ENCODE measurements at regions not wholly inside any gene's neighbourhood (a gene's known extent, or its start where the extent isn't known, plus 50 kb on each side); places are given as distances from the start of the nearest gene placed in this dataset.

DNA sequence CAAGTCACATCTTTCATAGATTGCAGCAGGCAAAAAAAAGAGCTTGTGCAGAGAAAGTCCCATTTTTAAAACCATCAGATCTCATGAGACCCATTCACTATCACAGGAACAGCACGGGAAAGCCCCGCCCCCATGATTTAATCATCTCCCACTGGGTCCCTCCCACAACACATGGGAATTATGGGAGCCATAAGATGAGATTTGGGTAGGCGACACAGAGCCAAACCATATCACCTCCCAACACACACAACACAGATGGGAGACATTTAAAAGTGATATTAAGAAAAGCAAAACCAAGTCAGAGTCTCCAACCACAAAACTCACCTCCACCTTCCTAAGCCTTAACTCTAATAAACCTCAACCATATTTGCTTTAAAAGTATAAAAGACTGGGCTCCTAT, 61.5 kb upstream of the TIAM1 start:
- DNase-seq (ENCODE audit: extremely low spot score), result no peak
- POLR2A ChIA-PET, result no interaction called here
- CTCF ChIA-PET, result interaction anchor here (0.7 kb wide), 1 partner anchor 45 kb away, joined by 3 read pairs; no protein-coding TSS in a partner anchor
- no peak for TF ChIP-seq ELF4 (IDR thresholded peaks at IDR 0.05)
- no peak for TF ChIP-seq HDGF (IDR thresholded peaks at IDR 0.05; ENCODE audit: borderline replicate concordance)
- no peak for TF ChIP-seq ZNF384 (IDR thresholded peaks at IDR 0.05)
- TF ChIP-seq LEF1 (IDR thresholded peaks at IDR 0.05; ENCODE audit: borderline replicate concordance), result no peak
- TF ChIP-seq FOXM1 (IDR thresholded peaks at IDR 0.05; ENCODE audit: borderline replicate concordance), result no peak
- no peak for TF ChIP-seq SUZ12 (IDR thresholded peaks at IDR 0.05)
- no peak for TF ChIP-seq FOXA1 (IDR thresholded peaks at IDR 0.05)
- no peak for TF ChIP-seq SP1 (IDR thresholded peaks at IDR 0.05)
- TF ChIP-seq NFRKB (IDR thresholded peaks at IDR 0.05), result no peak
- no peak for TF ChIP-seq FOXK2 (IDR thresholded peaks at IDR 0.05)
- no peak for TF ChIP-seq TARDBP (IDR thresholded peaks at IDR 0.05)
- TF ChIP-seq PKNOX1 (IDR thresholded peaks at IDR 0.05), result no peak

DNA sequence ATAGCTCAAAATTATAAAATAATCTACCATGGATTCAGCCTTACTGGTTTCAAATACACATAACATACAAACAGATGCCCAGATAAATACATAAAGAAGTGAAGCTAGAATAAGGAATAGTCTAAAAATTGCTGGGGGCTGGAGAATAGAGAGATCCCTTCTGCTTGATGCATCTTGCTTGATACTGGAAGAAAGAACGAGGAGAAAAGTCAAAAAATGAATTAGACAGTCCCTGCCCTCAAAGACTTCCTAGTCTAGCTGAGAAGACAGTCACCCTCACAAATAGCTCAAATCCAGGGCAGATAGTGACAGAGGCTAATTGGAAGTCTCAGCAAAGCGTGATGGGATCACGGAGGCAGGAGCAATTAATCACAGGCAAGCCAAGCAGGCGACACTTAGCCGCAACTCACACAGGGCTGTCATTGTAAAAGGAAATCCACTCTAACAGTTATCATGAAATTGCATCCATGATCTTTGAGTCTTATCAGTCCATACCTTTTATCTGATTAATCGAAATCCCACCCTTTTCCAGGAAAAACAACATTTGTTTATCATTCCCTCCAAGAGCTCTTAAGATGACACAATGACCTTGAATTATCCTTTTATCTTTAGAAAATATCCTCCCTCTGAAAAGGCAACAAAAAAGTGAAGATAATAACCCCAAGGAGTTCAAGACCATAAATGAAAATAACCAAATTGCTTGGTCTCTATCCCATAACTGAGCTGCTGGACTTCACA, 59.7 kb upstream of the TIAM1 start:
- CTCF ChIA-PET, result no interaction called here
- TF ChIP-seq PKNOX1 (IDR thresholded peaks at IDR 0.05) (peak; percentile 93), FOXK2 (IDR thresholded peaks at IDR 0.05) (no peak), ARNT (IDR thresholded peaks at IDR 0.05) (peak; percentile 42; the same call in 1 of the 2 replicates)
- DNase-seq (ENCODE audit: extremely low spot score), result peak; percentile 54
- POLR2A ChIA-PET, result interaction anchor here (1.1 to 1.6 kb wide), 2 partner anchors 22 to 155 kb away, joined by 3 to 4 read pairs; no protein-coding TSS in a partner anchor

- ChIA-PET POLR2A (interaction anchor here (0.8 kb wide), 1 partner anchor 160 kb away, joined by 3 read pairs; no protein-coding TSS in a partner anchor), CTCF (interaction anchor here (1.9 kb wide), 1 partner anchor 59 kb away, joined by 6 read pairs; no protein-coding TSS in a partner anchor)
- no peak for DNase-seq (ENCODE audit: extremely low spot score)
- TF ChIP-seq L3MBTL2 (conservative IDR thresholded peaks at IDR 0.05), result no peak
- TF ChIP-seq FOXA1 (IDR thresholded peaks at IDR 0.05), result no peak
- TF ChIP-seq FOXM1 (IDR thresholded peaks at IDR 0.05; ENCODE audit: borderline replicate concordance), result no peak
- no peak for TF ChIP-seq CTBP1 (IDR thresholded peaks at IDR 0.05; ENCODE audit: borderline replicate concordance)
- TF ChIP-seq BHLHE40 (IDR thresholded peaks at IDR 0.05; ENCODE audit: borderline replicate concordance), result no peak
- TF ChIP-seq HDGF (IDR thresholded peaks at IDR 0.05; ENCODE audit: borderline replicate concordance), result no peak
- no peak for TF ChIP-seq NFRKB (IDR thresholded peaks at IDR 0.05)
- TF ChIP-seq LEF1 (IDR thresholded peaks at IDR 0.05; ENCODE audit: borderline replicate concordance), result no peak
- TF ChIP-seq ELF4 (IDR thresholded peaks at IDR 0.05), result no peak
- TF ChIP-seq FOXK2 (IDR thresholded peaks at IDR 0.05), result no peak
- no peak for TF ChIP-seq TARDBP (IDR thresholded peaks at IDR 0.05)
- TF ChIP-seq SP1 (IDR thresholded peaks at IDR 0.05), result no peak
- TF ChIP-seq ZNF384 (IDR thresholded peaks at IDR 0.05), result no peak
- no peak for TF ChIP-seq SUZ12 (IDR thresholded peaks at IDR 0.05)
- TF ChIP-seq PKNOX1 (IDR thresholded peaks at IDR 0.05), result no peak
- TF ChIP-seq ARNT (IDR thresholded peaks at IDR 0.05), result no peak
Measured at GRCh38 chr21:31399591-31399990, 55.5 kb upstream of the TIAM1 start.

DNA sequence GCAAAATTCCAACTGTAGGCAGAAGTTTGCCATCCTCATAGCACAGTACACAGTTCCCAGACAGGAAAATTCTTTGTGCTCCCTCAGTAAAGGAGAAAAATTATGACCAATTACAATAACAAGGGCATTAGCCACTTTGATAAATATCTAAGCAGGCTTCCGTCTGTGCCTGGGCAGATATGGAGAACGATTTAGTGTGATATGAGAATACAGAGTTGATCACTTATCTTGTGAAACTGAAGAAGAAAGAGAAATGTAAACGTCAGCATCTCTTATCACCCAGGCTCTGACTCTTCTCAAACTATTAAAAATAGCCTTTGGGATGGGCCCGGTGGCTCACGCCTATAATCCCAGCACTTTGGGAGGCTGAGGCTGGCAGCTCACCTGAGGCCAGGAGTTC, 54.5 kb upstream of the TIAM1 start:
- TF ChIP-seq PKNOX1 (IDR thresholded peaks at IDR 0.05) (no peak), HDGF (IDR thresholded peaks at IDR 0.05; ENCODE audit: borderline replicate concordance) (no peak), L3MBTL2 (conservative IDR thresholded peaks at IDR 0.05) (no peak), LEF1 (IDR thresholded peaks at IDR 0.05; ENCODE audit: borderline replicate concordance) (no peak), FOXM1 (IDR thresholded peaks at IDR 0.05; ENCODE audit: borderline replicate concordance) (no peak), CTBP1 (IDR thresholded peaks at IDR 0.05; ENCODE audit: borderline replicate concordance) (no peak), ELF4 (IDR thresholded peaks at IDR 0.05) (no peak)
- ChIA-PET POLR2A (no interaction called here), CTCF (interaction anchor here (0.6 kb wide), 1 partner anchor 83 kb away, joined by 3 read pairs; no protein-coding TSS in a partner anchor)
- DNase-seq (ENCODE audit: extremely low spot score), result no peak

GRCh38 chr21:31397939-31398338, 53.9 kb upstream of the TIAM1 start:
- DNase-seq (ENCODE audit: extremely low spot score), result peak; percentile 34
- ChIA-PET CTCF (interaction anchor here (0.6 kb wide), 1 partner anchor 84 kb away, joined by 3 read pairs; no protein-coding TSS in a partner anchor), POLR2A (no interaction called here)
- TF ChIP-seq L3MBTL2 (conservative IDR thresholded peaks at IDR 0.05), result no peak
- TF ChIP-seq FOXM1 (IDR thresholded peaks at IDR 0.05; ENCODE audit: borderline replicate concordance), result no peak
- TF ChIP-seq SP1 (IDR thresholded peaks at IDR 0.05), result no peak
- no peak for TF ChIP-seq LEF1 (IDR thresholded peaks at IDR 0.05; ENCODE audit: borderline replicate concordance)
- no peak for TF ChIP-seq FOXA1 (IDR thresholded peaks at IDR 0.05)
- TF ChIP-seq ZNF384 (IDR thresholded peaks at IDR 0.05), result no peak
- TF ChIP-seq NFRKB (IDR thresholded peaks at IDR 0.05), result no peak
- no peak for TF ChIP-seq CTBP1 (IDR thresholded peaks at IDR 0.05; ENCODE audit: borderline replicate concordance)
- TF ChIP-seq TARDBP (IDR thresholded peaks at IDR 0.05), result no peak
- TF ChIP-seq BHLHE40 (IDR thresholded peaks at IDR 0.05; ENCODE audit: borderline replicate concordance), result no peak
- no peak for TF ChIP-seq SUZ12 (IDR thresholded peaks at IDR 0.05)
- no peak for TF ChIP-seq ARNT (IDR thresholded peaks at IDR 0.05)
- TF ChIP-seq HDGF (IDR thresholded peaks at IDR 0.05; ENCODE audit: borderline replicate concordance), result no peak
- TF ChIP-seq FOXK2 (IDR thresholded peaks at IDR 0.05), result no peak
- TF ChIP-seq PKNOX1 (IDR thresholded peaks at IDR 0.05), result no peak
- TF ChIP-seq ELF4 (IDR thresholded peaks at IDR 0.05), result no peak

Measured in HEK293T (cell line).